GM19238 (cell line): ENCODE measurements at regions not wholly inside any gene's neighbourhood (a gene's known extent, or its start where the extent isn't known, plus 50 kb on each side); places are given as distances from the start of the nearest gene placed in this dataset.

Experiments used
- DNase-seq: peaks from one replicate; pipeline ENCODE4 v3.0.0; 2011; ENCODE audit warnings: low spot score; ENCODE audit not compliant: insufficient read length

GRCh38 chr12:124415064-124415463 lies 120.2 kb downstream of the RFLNA start:
- no peak for DNase-seq

- DNase-seq = no peak
These were observed 119.0 kb downstream of the RFLNA start for GRCh38 chr12:124413915-124414314.

- no peak for DNase-seq
These were observed 118.5 kb downstream of the RFLNA start for GRCh38 chr12:124413401-124413800.

GRCh38 chr12:124412646-124413015 lies 117.7 kb downstream of the RFLNA start:
- DNase-seq = no peak

- no peak for DNase-seq
These were observed 117.2 kb downstream of the RFLNA start for GRCh38 chr12:124411953-124412645.

GRCh38 chr12:124411281-124411878 lies 116.5 kb downstream of the RFLNA start:
- DNase-seq = no peak

GRCh38 chr12:124410354-124411175 lies 115.7 kb downstream of the RFLNA start:
- no peak for DNase-seq

- no peak for DNase-seq
These were observed 114.1 kb downstream of the RFLNA start for GRCh38 chr12:124408822-124409517.

GRCh38 chr12:124407074-124407473 lies 112.2 kb downstream of the RFLNA start:
- DNase-seq = no peak

- no peak for DNase-seq
These were observed 111.2 kb downstream of the RFLNA start for GRCh38 chr12:124406043-124406442.

GRCh38 chr12:124405592-124405991 lies 110.7 kb downstream of the RFLNA start:
- no peak for DNase-seq

- no peak for DNase-seq
These were observed 110.3 kb downstream of the RFLNA start for GRCh38 chr12:124405151-124405550.

- DNase-seq = no peak
These were observed 109.4 kb downstream of the RFLNA start for GRCh38 chr12:124404162-124404784.

GRCh38 chr12:124403273-124403672 lies 108.4 kb downstream of the RFLNA start:
- DNase-seq = no peak

- no peak for DNase-seq
These were observed 107.6 kb downstream of the RFLNA start for GRCh38 chr12:124402248-124403066.

- no peak for DNase-seq
These were observed 106.9 kb downstream of the RFLNA start for GRCh38 chr12:124401704-124402221.

GRCh38 chr12:124400124-124400523 lies 105.2 kb downstream of the RFLNA start:
- DNase-seq = no peak

- peak; percentile 45 for DNase-seq
These were observed 104.7 kb downstream of the RFLNA start for GRCh38 chr12:124399622-124400021.

GRCh38 chr12:124398578-124399227 lies 103.8 kb downstream of the RFLNA start:
- DNase-seq = no peak
